OCI-LY3 (cell line): ENCODE measurements at regions not wholly inside any gene's neighbourhood (a gene's known extent, or its start where the extent isn't known, plus 50 kb on each side); places are given as distances from the start of the nearest gene placed in this dataset.

ENCODE experiments used
- H2AFZ ChIP-seq: fragments of 200-600, 300-600 bp; shearing (Covaris generic); 2 replicates; pipeline ENCODE4 v1.6.0; 2014; ENCODE audit warnings: antibody characterized with exemption, low read depth, low read length
- H3K27ac ChIP-seq: fragments of 200-600, 300-600 bp; sonication (generic); 2 replicates; pipeline ENCODE4 v1.5.1; 2014; ENCODE audit warnings: mild to moderate bottlenecking, low read length, moderate library complexity, mixed read lengths
- H3K27me3 ChIP-seq: fragments of 200-600, 300-600 bp; sonication (generic); 2 replicates; pipeline ENCODE4 v1.6.1; 2014; ENCODE audit warnings: low read depth, low read length, mixed read lengths
- H3K36me3 ChIP-seq: fragments of 200-600, 300-600 bp; sonication (generic); replicated peaks from 2 replicates; pipeline ENCODE3; 2014; ENCODE audit warnings: low read depth, low read length, mixed read lengths
- H3K4me1 ChIP-seq: fragments of 300-600, 200-600 bp; sonication (generic); 2 replicates; pipeline ENCODE4 v1.6.1; 2014; ENCODE audit warnings: low read length, mixed read lengths
- H3K4me2 ChIP-seq: fragments of 200-600, 300-600 bp; sonication (generic); 2 replicates; pipeline ENCODE4 v1.6.1; 2014; ENCODE audit warnings: low read length, mixed read lengths
- H3K4me3 ChIP-seq: fragments of 300-600, 200-600 bp; sonication (generic); 2 replicates; pipeline ENCODE4 v1.5.1; 2014; ENCODE audit warnings: antibody characterized with exemption, mild to moderate bottlenecking, low read length, moderate library complexity
- H3K79me2 ChIP-seq: fragments of 300-600, 200-600 bp; shearing (Covaris generic); 2 replicates; pipeline ENCODE4 v1.6.1; 2014; ENCODE audit warnings: mild to moderate bottlenecking, low read length, mixed read lengths
- H3K9ac ChIP-seq: fragments of 300-600, 200-600 bp; shearing (Covaris generic); 2 replicates; pipeline ENCODE4 v1.6.0; 2014; ENCODE audit warnings: mild to moderate bottlenecking, low read length, moderate library complexity
- H3K9me3 ChIP-seq: fragments of 200-600, 300-600 bp; shearing (Covaris generic); 2 replicates; pipeline ENCODE4 v1.6.1; 2014; ENCODE audit warnings: low read length, mixed read lengths; ENCODE audit not compliant: insufficient read depth
- H4K20me1 ChIP-seq: fragments of 200-600, 300-600 bp; sonication (generic); 2 replicates; pipeline ENCODE4 v1.6.1; 2016; ENCODE audit warnings: low read length, mixed read lengths; ENCODE audit not compliant: insufficient read depth
- CTCF ChIP-seq: fragments of 200-600, 300-600 bp; sonication (generic); IDR thresholded peaks from 2 replicates; pipeline ENCODE4 v1.5.1; 2014; ENCODE audit warnings: antibody characterized with exemption, low read length, low read depth
- EZH2phosphoT487 ChIP-seq: fragments of 200-600 bp; shearing (Covaris generic); IDR thresholded peaks from 2 replicates; pipeline ENCODE4 v1.6.1; 2018; ENCODE audit warnings: antibody characterized with exemption, mixed run types, low read depth

DNA sequence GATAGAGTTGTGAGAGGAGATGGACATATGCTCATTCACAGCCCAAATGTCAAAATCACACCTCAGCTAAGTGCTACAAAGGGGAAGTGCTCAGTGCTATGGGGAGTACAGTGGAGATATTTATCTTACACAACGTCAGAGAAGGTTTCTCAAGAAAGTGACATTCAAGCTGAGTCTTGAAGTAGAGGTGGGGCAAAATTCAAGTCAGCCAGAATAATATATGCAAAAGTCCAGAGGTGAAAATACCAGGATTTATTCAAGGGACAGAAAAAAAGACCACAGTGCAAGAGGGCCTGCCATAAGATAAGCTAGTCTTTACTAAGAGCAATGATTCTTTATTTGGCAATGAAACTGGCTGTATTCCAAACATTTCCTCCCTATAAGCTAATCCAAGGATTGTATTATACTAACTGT, 327.8 kb upstream of the PIK3R1 start:
- Histone ChIP-seq H3K4me1 (no peaks in the 10 kb centered on the region), H3K36me3 (no peaks in the 10 kb centered on the region), H3K4me2 (no peak overlapping the region), H2AFZ (no peak overlapping the region), H3K79me2 (no peaks in the 10 kb centered on the region), H3K9me3 (no peaks in the 10 kb centered on the region), H3K4me3 (no peak overlapping the region), H4K20me1 (no peaks in the 10 kb centered on the region), H3K27ac (no peak overlapping the region), H3K9ac (no peak overlapping the region), H3K27me3 (no peaks in the 10 kb centered on the region)
- TF ChIP-seq CTCF, result no peak
- TF ChIP-seq EZH2phosphoT487, result no peak

DNA sequence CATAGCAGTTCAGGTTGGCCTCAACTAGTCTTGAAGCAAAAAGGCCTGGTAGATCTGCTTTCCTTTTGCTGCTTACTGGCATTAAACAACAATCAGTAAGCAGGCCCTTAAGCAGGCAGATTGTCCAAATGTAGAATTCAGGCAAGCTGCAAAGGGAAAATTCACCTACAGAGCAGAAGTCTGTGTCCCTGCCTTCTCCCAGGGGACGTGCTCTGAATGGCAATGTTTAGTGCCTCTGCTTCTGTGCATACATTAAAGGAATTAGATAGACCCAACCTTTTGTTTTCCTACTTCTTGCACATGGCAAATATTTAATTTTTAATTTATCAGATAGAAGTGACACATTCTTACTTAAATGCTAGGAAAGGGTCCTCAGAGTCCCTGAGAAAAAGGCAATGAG, 328.8 kb upstream of the PIK3R1 start:
- H3K79me2 ChIP-seq, result no peaks in the 10 kb centered on the region
- H3K4me1 ChIP-seq, result no peaks in the 10 kb centered on the region
- no peaks in the 10 kb centered on the region for H3K27me3 ChIP-seq
- no peaks in the 10 kb centered on the region for H3K9me3 ChIP-seq
- H3K27ac ChIP-seq, result no peak overlapping the region
- no peak overlapping the region for H2AFZ ChIP-seq
- no peaks in the 10 kb centered on the region for H3K36me3 ChIP-seq
- H4K20me1 ChIP-seq, result no peaks in the 10 kb centered on the region
- TF ChIP-seq CTCF (no peak), EZH2phosphoT487 (no peak)
- H3K4me3 ChIP-seq, result no peak overlapping the region
- no peak overlapping the region for H3K9ac ChIP-seq
- H3K4me2 ChIP-seq, result no peak overlapping the region

DNA sequence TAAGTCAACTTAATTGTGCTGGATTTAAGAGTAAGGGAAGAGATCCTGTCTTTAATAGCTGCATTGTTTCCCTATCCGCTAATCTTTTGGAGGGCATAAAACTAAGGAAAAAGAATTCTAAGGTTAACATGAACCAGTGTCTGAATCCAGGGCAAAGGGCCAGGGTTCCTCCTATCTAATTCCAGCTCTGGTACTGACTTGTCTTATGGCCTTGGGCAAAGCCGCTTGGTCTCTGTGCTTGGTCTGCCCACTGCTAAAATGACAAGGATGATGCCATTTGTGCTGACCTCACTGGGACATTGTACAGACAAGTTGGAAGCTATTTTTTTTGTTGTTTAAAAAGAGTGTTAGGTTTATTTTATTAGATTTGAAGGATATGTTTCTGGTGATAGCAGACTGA, 334.7 kb upstream of the PIK3R1 start:
- Histone ChIP-seq H2AFZ (no peak overlapping the region), H3K9me3 (no peaks in the 10 kb centered on the region), H3K9ac (no peak overlapping the region), H3K4me1 (no peaks in the 10 kb centered on the region), H4K20me1 (no peaks in the 10 kb centered on the region), H3K4me3 (no peak overlapping the region), H3K36me3 (no peaks in the 10 kb centered on the region), H3K4me2 (no peak overlapping the region), H3K27ac (no peak overlapping the region), H3K27me3 (no peaks in the 10 kb centered on the region), H3K79me2 (no peaks in the 10 kb centered on the region)
- TF ChIP-seq EZH2phosphoT487, result no peak
- TF ChIP-seq CTCF, result no peak

DNA sequence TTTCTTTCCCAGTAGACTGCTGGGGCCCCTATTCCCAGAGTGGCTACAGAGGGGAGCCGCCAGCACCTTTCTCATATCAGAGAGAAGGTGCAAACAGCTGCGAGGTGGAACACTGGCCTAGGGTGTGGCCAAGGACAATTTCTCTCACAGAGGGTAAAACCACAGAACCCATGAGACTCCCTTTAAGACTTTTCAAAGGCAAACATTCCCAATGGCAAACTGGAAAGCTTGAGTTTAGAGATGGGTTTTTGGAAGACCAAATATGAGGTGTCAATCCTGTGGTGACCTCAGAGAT, 335.1 kb upstream of the PIK3R1 start:
- H3K27me3 ChIP-seq, result no peaks in the 10 kb centered on the region
- H3K9me3 ChIP-seq, result no peaks in the 10 kb centered on the region
- H3K4me2 ChIP-seq, result no peak overlapping the region
- no peak overlapping the region for H3K27ac ChIP-seq
- no peaks in the 10 kb centered on the region for H3K4me1 ChIP-seq
- no peaks in the 10 kb centered on the region for H4K20me1 ChIP-seq
- no peak overlapping the region for H2AFZ ChIP-seq
- H3K36me3 ChIP-seq, result no peaks in the 10 kb centered on the region
- TF ChIP-seq CTCF (no peak), EZH2phosphoT487 (no peak)
- H3K4me3 ChIP-seq, result no peak overlapping the region
- no peaks in the 10 kb centered on the region for H3K79me2 ChIP-seq
- no peak overlapping the region for H3K9ac ChIP-seq
